A549 (cell line): ENCODE measurements at regions not wholly inside any gene's neighbourhood (a gene's known extent, or its start where the extent isn't known, plus 50 kb on each side); places are given as distances from the start of the nearest gene placed in this dataset.

ENCODE experiments used
- CEBPB ChIP-seq, 2 experiments: fragments of >200 bp in 1 of 2; sonication (Bioruptor Twin) in 1 of 2; formaldehyde crosslinking in 1 of 2; IDR thresholded peaks; 2 replicates each; pipeline ENCODE4 v1.6.1; 2012 to 2016
- ESRRA ChIP-seq: fragments of 150-350 bp; IDR thresholded peaks from 2 replicates; pipeline ENCODE4 v1.6.1; 2014; ENCODE audit warnings: mild to moderate bottlenecking, low read length, borderline replicate concordance
- KDM1A ChIP-seq: fragments of 200-600 bp; sonication (generic); IDR thresholded peaks from 2 replicates; pipeline ENCODE4 v1.6.1; 2016; ENCODE audit warnings: low read depth, mild to moderate bottlenecking
- POLR2A ChIP-seq: IDR thresholded peaks from 2 replicates; pipeline ENCODE4 v1.6.1; 2012; ENCODE audit warnings: mild to moderate bottlenecking, low read length
- POLR2AphosphoS2 ChIP-seq: conservative IDR thresholded peaks from 2 replicates; pipeline ENCODE4 v1.6.1; 2012; ENCODE audit warnings: low read length, improper control_type of control experiment, inconsistent platforms
- RCOR1 ChIP-seq: fragments of 150-350 bp; IDR thresholded peaks from 2 replicates; pipeline ENCODE4 v1.6.1; 2014; ENCODE audit warnings: antibody characterized with exemption, low read length, low read depth
- TF ChIP-seq, protein P1 (sequence below): fragments of >200 bp; sonication (Bioruptor Twin); formaldehyde crosslinking; IDR thresholded peaks from 3 replicates; pipeline ENCODE4 v1.5.1; 2016

GRCh38 chr6:98640366-98640765, 194.0 kb upstream of the POU3F2 start:
- no peak for TF ChIP-seq KDM1A
- TF ChIP-seq POLR2A, result no peak
- TF ChIP-seq, protein P1, sequence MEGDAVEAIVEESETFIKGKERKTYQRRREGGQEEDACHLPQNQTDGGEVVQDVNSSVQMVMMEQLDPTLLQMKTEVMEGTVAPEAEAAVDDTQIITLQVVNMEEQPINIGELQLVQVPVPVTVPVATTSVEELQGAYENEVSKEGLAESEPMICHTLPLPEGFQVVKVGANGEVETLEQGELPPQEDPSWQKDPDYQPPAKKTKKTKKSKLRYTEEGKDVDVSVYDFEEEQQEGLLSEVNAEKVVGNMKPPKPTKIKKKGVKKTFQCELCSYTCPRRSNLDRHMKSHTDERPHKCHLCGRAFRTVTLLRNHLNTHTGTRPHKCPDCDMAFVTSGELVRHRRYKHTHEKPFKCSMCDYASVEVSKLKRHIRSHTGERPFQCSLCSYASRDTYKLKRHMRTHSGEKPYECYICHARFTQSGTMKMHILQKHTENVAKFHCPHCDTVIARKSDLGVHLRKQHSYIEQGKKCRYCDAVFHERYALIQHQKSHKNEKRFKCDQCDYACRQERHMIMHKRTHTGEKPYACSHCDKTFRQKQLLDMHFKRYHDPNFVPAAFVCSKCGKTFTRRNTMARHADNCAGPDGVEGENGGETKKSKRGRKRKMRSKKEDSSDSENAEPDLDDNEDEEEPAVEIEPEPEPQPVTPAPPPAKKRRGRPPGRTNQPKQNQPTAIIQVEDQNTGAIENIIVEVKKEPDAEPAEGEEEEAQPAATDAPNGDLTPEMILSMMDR, result no peak
- no peak for TF ChIP-seq POLR2AphosphoS2
- no peak for TF ChIP-seq RCOR1
- TF ChIP-seq ESRRA, result no peak
- TF ChIP-seq CEBPB (IDR thresholded peaks at IDR 0.05), result no peak
